22Rv1 (cell line): ENCODE measurements at regions not wholly inside any gene's neighbourhood (a gene's known extent, or its start where the extent isn't known, plus 50 kb on each side); places are given as distances from the start of the nearest gene placed in this dataset.

Experiments
- ZFX ChIP-seq: fragments of 450-650 bp; IDR thresholded peaks from 2 replicates; pipeline ENCODE4 v1.6.1; 2017; ENCODE audit warnings: antibody characterized with exemption, borderline replicate concordance
- TF ChIP-seq, protein P1 (sequence below): fragments of 450-650 bp; IDR thresholded peaks from 2 replicates; pipeline ENCODE4 v1.5.1; 2017; ENCODE audit warnings: mild to moderate bottlenecking

DNA sequence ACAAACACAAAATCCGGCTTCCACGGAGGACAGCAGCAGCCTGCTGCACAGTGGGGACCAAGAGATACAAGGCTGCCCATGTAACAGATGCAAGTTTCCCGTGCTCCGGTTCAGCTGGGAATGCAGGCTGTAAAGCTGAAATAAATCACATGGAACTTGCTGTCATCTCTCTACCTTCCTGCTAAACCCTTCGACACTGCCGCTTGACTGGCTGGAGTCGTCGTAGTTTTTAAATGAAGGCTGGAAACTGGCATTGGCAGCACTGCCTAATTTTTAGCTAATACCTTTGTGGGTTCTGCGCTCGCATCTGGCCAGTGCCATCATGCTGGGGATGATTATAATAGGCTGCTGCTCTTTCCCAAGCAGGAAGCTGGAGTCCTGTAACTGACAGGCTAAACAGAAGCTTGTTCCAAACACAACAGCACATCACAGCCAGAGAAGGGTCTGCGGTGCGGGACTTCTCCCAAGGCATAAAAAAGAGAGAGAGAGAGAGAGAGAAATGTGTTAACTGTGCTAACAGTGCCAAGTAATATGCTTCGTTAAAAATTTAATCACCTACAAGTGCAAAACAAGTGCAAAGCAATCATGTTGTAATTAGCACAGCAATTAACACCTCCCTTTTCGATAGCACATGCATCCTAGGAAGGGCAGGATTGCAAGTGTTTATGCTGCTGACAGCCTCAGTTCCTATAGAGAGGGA is 146.1 kb downstream of the TFAP2A start:
- TF ChIP-seq, protein P1, sequence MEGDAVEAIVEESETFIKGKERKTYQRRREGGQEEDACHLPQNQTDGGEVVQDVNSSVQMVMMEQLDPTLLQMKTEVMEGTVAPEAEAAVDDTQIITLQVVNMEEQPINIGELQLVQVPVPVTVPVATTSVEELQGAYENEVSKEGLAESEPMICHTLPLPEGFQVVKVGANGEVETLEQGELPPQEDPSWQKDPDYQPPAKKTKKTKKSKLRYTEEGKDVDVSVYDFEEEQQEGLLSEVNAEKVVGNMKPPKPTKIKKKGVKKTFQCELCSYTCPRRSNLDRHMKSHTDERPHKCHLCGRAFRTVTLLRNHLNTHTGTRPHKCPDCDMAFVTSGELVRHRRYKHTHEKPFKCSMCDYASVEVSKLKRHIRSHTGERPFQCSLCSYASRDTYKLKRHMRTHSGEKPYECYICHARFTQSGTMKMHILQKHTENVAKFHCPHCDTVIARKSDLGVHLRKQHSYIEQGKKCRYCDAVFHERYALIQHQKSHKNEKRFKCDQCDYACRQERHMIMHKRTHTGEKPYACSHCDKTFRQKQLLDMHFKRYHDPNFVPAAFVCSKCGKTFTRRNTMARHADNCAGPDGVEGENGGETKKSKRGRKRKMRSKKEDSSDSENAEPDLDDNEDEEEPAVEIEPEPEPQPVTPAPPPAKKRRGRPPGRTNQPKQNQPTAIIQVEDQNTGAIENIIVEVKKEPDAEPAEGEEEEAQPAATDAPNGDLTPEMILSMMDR: no peak
- no peak for TF ChIP-seq ZFX
